ENCODE measurements at regions not wholly inside any gene's neighbourhood (a gene's known extent, or its start where the extent isn't known, plus 50 kb on each side); places are given as distances from the start of the nearest gene placed in this dataset.

DNA sequence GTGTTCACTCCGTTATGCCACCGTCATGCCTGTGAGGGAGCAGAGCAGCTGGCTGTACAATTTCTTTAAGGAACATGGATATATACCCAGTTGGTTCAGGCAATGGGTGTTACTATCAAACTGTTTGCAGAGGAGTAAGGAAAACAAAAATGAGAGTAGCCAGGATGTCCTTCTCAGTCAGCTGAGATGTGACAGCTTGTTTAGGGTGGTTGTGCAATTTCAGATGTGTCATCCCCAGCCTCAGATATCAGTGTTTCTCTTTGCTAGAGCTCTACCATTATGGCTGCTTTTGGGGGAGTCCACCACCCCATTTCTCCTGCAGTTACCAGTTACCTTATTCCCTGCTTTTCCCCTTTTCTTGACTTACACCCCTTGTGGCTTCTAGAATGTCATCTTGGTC, 135.2 kb upstream of the SLC24A2 start:
- Histone ChIP-seq H3K27ac (ENCODE audit: extremely low read depth, low read depth, low read length) (no peak overlapping the region), H3K9me3 (ENCODE audit: control insufficient read depth, insufficient read depth, low read depth, low read length) (no peaks in the 10 kb centered on the region), H3K4me3 (ENCODE audit: low read depth, low read length) (no peak overlapping the region), H3K4me1 (ENCODE audit: control insufficient read depth, insufficient read depth, low read length) (no peaks in the 10 kb centered on the region), H3K36me3 (ENCODE audit: control insufficient read depth in 2 of 2, insufficient read depth in 1 of 2, low read length in 2 of 2) (no peaks in the 10 kb centered on the region)
- 0 out of 2 replicates have a peak, but pooled peaks have one; percentile 31 for TF ChIP-seq PRDM10 (tag by site-specific recombination; IDR thresholded peaks at IDR 0.05)
- TF ChIP-seq REPIN1 (tag by site-specific recombination; IDR thresholded peaks at IDR 0.05; ENCODE audit: low read depth): no peak
- TF ChIP-seq ZBTB49 (tag by site-specific recombination; IDR thresholded peaks at IDR 0.05; ENCODE audit: low read depth): no peak
- TF ChIP-seq GLI4 (tag by site-specific recombination; IDR thresholded peaks at IDR 0.05): no peak
- CTCF ChIA-PET: interaction anchor here (0.6 to 2.8 kb wide), 10 partner anchors 15 to 1907 kb away, joined by 3 to 14 read pairs (median 6); no protein-coding TSS in a partner anchor
- POLR2A ChIA-PET: no interaction called here

DNA sequence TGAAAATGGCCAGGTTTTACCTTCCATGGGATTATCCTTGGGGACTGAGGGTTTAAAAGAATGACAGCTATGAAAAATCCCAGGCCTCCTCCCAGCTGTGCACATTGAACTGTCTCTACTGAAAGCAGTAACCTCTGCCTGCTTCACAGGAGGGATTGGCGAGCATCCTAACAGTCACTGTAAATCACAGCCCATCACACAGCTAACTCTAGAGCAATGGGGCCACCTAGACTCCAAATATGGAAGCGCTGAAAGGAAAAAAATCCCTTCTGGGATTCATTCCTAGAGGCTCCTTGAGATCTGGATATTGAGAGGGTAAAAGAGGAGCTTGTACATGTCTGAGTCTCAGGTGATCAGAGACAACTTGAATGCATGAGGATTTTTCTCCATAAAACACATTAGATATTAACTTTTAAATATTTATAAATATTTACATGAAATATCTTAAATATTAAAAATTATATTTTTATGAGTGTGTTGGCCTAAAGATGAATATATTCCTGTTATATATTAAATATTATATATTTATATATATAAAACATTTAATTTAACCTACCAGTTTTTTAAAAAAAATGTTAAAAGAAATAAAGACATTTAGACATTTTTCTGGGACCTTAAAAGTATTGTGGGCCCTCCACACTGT, 133.8 kb upstream of the SLC24A2 start:
- Histone ChIP-seq H3K27ac (ENCODE audit: extremely low read depth, low read depth, low read length) (no peak overlapping the region), H3K9me3 (ENCODE audit: control insufficient read depth, insufficient read depth, low read depth, low read length) (no peaks in the 10 kb centered on the region), H3K4me1 (ENCODE audit: control insufficient read depth, insufficient read depth, low read length) (no peaks in the 10 kb centered on the region), H3K36me3 (ENCODE audit: control insufficient read depth in 2 of 2, insufficient read depth in 1 of 2, low read length in 2 of 2) (no peaks in the 10 kb centered on the region), H3K4me3 (ENCODE audit: low read depth, low read length) (no peak overlapping the region)
- TF ChIP-seq PRDM10 (tag by site-specific recombination; IDR thresholded peaks at IDR 0.05) (no peak), GFI1B (tag by site-specific recombination; IDR thresholded peaks at IDR 0.05) (peak; percentile 65; the same call in 1 of the 2 replicates), ZNF654 (tag by site-specific recombination; IDR thresholded peaks at IDR 0.05; ENCODE audit: low read depth) (peak; percentile 80)
- POLR2A ChIA-PET: interaction anchor here (0.5 to 1.3 kb wide), 2 partner anchors 458 to 671 kb away, joined by 4 to 5 read pairs; no protein-coding TSS in a partner anchor
- CTCF ChIA-PET: interaction anchor here (0.6 to 1.8 kb wide), 37 partner anchors 9 to 1937 kb away, joined by 3 to 39 read pairs (median 4); no protein-coding TSS in a partner anchor

GRCh38 chr9:19920401-19920800, 131.6 kb upstream of the SLC24A2 start:
- Histone ChIP-seq H3K27ac (ENCODE audit: extremely low read depth, low read depth, low read length) (no peak overlapping the region), H3K4me3 (ENCODE audit: low read depth, low read length) (no peak overlapping the region), H3K9me3 (ENCODE audit: control insufficient read depth, insufficient read depth, low read depth, low read length) (no peaks in the 10 kb centered on the region), H3K4me1 (ENCODE audit: control insufficient read depth, insufficient read depth, low read length) (no peaks in the 10 kb centered on the region), H3K36me3 (ENCODE audit: control insufficient read depth in 2 of 2, insufficient read depth in 1 of 2, low read length in 2 of 2) (no peaks in the 10 kb centered on the region)
- POLR2A ChIA-PET: no interaction called here
- CTCF ChIA-PET: no interaction called here
- TF ChIP-seq ZNF404 (tag by site-specific recombination; IDR thresholded peaks at IDR 0.05) (no peak), ZNF146 (tag by site-specific recombination; IDR thresholded peaks at IDR 0.05) (no peak), SETDB1 (IDR thresholded peaks at IDR 0.05; ENCODE audit: insufficient read length, low read length) (no peak)

Measured in HEK293 (cell line).